DMS153 treated with DMSO at 0.1 percent for 48 hours (cell line): ENCODE measurements at regions not wholly inside any gene's neighbourhood (a gene's known extent, or its start where the extent isn't known, plus 50 kb on each side); places are given as distances from the start of the nearest gene placed in this dataset.

Experiments used
- DNase-seq: peaks from one replicate; lab custom pipeline; 2025; ENCODE audit not compliant: unreplicated experiment; lab: John Stamatoyannopoulos, UW

- DNase-seq = no peak
These were observed 227.2 kb upstream of the MKLN1 start for GRCh38 chr7:131100357-131101054.

- DNase-seq = no peak
These were observed 223.7 kb upstream of the MKLN1 start for GRCh38 chr7:131103997-131104396.

- no peak for DNase-seq
These were observed 222.9 kb upstream of the MKLN1 start for GRCh38 chr7:131104596-131105293.

- DNase-seq = peak; percentile 12
These were observed 222.3 kb upstream of the MKLN1 start for GRCh38 chr7:131105294-131105798.

- peak; percentile 36 for DNase-seq
These were observed 221.6 kb upstream of the MKLN1 start for GRCh38 chr7:131105799-131106680.

GRCh38 chr7:131106681-131107336, 220.9 kb upstream of the MKLN1 start:
- DNase-seq = no peak

GRCh38 chr7:131107337-131108211, 220.1 kb upstream of the MKLN1 start:
- peak; percentile 44 for DNase-seq

GRCh38 chr7:131108212-131108940, 219.3 kb upstream of the MKLN1 start:
- DNase-seq = peak; percentile 2

GRCh38 chr7:131109011-131109758, 218.5 kb upstream of the MKLN1 start:
- DNase-seq = no peak

- peak; percentile 31 for DNase-seq
These were observed 217.8 kb upstream of the MKLN1 start for GRCh38 chr7:131109759-131110296.

- DNase-seq = peak; percentile 29
These were observed 217.2 kb upstream of the MKLN1 start for GRCh38 chr7:131110297-131111080.

GRCh38 chr7:131111081-131111576, 216.5 kb upstream of the MKLN1 start:
- peak; percentile 29 for DNase-seq

GRCh38 chr7:131111792-131112191, 215.9 kb upstream of the MKLN1 start:
- DNase-seq = no peak

- DNase-seq = no peak
These were observed 215.2 kb upstream of the MKLN1 start for GRCh38 chr7:131112431-131112830.

- DNase-seq = no peak
These were observed 212.3 kb upstream of the MKLN1 start for GRCh38 chr7:131115340-131115739.

- DNase-seq = no peak
These were observed 210.2 kb upstream of the MKLN1 start for GRCh38 chr7:131117439-131117838.

GRCh38 chr7:131119381-131119780, 208.3 kb upstream of the MKLN1 start:
- no peak for DNase-seq
